ENCODE measurements at regions not wholly inside any gene's neighbourhood (a gene's known extent, or its start where the extent isn't known, plus 50 kb on each side); places are given as distances from the start of the nearest gene placed in this dataset.
"Not testable (repeated sequence)": the region's sequence is repeated elsewhere in the genome, so short reads cannot be mapped to it uniquely, and the experiment has no call there.

GRCh38 chr3:157582637-157582973 lies 79.4 kb upstream of the VEPH1 start:
- Histone ChIP-seq H3K4me1 (no peaks in the 10 kb centered on the region), H3K4me3 (no peak overlapping the region), H3K36me3 (no peaks in the 10 kb centered on the region), H3K27me3 (no peaks in the 10 kb centered on the region), H3K27ac (no peak overlapping the region), H3K9me3 (no peaks in the 10 kb centered on the region)
- no peak for ATAC-seq
- no peak for TF ChIP-seq CTCF (IDR thresholded peaks at IDR 0.05)
- WGBS, 2 donors, result 87 to 88% methylated on average over 3 of the region's 3 CpGs
- intact Hi-C loops (cut with DNase I), result no loop called here
- DNase-seq, result no peak

GRCh38 chr3:157581956-157582636 lies 78.9 kb upstream of the VEPH1 start:
- H3K27me3 ChIP-seq; intact Hi-C loops (cut with DNase I); H3K4me1 ChIP-seq; H3K27ac ChIP-seq; H3K4me3 ChIP-seq; DNase-seq; ATAC-seq; H3K9me3 ChIP-seq; H3K36me3 ChIP-seq: not testable (repeated sequence)
- WGBS, 2 donors, result 72 to 73% methylated on average over 13 of the region's 13 CpGs
- TF ChIP-seq CTCF (IDR thresholded peaks at IDR 0.05), result peak in 4 of 9 donors; percentile 11 to 24 (median 16)

GRCh38 chr3:157581371-157581770 lies 78.2 kb upstream of the VEPH1 start:
- intact Hi-C loops (cut with DNase I), result no loop called here
- Histone ChIP-seq H3K27me3 (no peaks in the 10 kb centered on the region), H3K27ac (no peak overlapping the region), H3K4me3 (no peak overlapping the region), H3K36me3 (no peaks in the 10 kb centered on the region), H3K4me1 (no peaks in the 10 kb centered on the region), H3K9me3 (no peaks in the 10 kb centered on the region)
- ATAC-seq (no peak), DNase-seq (no peak)
- no peak for TF ChIP-seq CTCF (IDR thresholded peaks at IDR 0.05)
- 74 to 79% methylated on average over 5 of the region's 5 CpGs for WGBS, 2 donors

GRCh38 chr3:157578181-157578580 lies 75.0 kb upstream of the VEPH1 start:
- H3K36me3 ChIP-seq, result no peaks in the 10 kb centered on the region
- no peak for TF ChIP-seq CTCF (IDR thresholded peaks at IDR 0.05)
- no peaks in the 10 kb centered on the region for H3K27me3 ChIP-seq
- no peaks in the 10 kb centered on the region for H3K9me3 ChIP-seq
- WGBS, 2 donors, result 68 to 73% methylated on average over 3 of the region's 3 CpGs
- H3K27ac ChIP-seq, result no peak overlapping the region
- intact Hi-C loops (cut with DNase I), result no loop called here
- ATAC-seq (no peak), DNase-seq (no peak)
- no peak overlapping the region for H3K4me3 ChIP-seq
- H3K4me1 ChIP-seq, result no peaks in the 10 kb centered on the region

All from heart right ventricle (tissue), 16 donors.